ENCODE measurements at regions not wholly inside any gene's neighbourhood (a gene's known extent, or its start where the extent isn't known, plus 50 kb on each side); places are given as distances from the start of the nearest gene placed in this dataset.

DNA sequence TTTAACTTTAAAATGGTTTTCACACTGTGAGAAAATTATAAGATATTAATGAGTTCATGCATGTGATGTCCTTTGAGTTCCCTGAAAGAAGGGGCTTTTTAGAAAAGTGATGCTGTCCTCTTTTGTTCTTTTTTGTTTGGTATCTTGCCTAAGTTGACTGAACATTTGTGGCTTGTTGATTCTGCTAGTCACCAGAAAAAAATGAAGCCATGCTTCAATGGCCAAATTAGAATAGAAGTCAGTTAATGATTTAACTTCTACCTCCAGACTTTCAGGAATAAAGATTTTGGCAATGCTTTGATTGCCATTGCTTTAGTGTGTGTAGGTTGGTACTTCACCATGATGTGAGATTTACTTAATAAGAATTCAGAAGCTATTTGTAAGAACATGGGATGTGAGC, 260.6 kb upstream of the NECTIN3 start:
- CTCF ChIA-PET, result no interaction called here
- no peaks in the 10 kb centered on the region for H3K36me3 ChIP-seq (ENCODE audit: insufficient read depth, low read length, poor library complexity, severe bottlenecking)
- DNase-seq (ENCODE audit: low spot score), result no peak
- TF ChIP-seq, protein P1, sequence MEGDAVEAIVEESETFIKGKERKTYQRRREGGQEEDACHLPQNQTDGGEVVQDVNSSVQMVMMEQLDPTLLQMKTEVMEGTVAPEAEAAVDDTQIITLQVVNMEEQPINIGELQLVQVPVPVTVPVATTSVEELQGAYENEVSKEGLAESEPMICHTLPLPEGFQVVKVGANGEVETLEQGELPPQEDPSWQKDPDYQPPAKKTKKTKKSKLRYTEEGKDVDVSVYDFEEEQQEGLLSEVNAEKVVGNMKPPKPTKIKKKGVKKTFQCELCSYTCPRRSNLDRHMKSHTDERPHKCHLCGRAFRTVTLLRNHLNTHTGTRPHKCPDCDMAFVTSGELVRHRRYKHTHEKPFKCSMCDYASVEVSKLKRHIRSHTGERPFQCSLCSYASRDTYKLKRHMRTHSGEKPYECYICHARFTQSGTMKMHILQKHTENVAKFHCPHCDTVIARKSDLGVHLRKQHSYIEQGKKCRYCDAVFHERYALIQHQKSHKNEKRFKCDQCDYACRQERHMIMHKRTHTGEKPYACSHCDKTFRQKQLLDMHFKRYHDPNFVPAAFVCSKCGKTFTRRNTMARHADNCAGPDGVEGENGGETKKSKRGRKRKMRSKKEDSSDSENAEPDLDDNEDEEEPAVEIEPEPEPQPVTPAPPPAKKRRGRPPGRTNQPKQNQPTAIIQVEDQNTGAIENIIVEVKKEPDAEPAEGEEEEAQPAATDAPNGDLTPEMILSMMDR (conservative IDR thresholded peaks at IDR 0.05; ENCODE audit: low read depth, low read length), result no peak
- no peak for TF ChIP-seq EZH2 (IDR thresholded peaks at IDR 0.05; ENCODE audit: borderline replicate concordance, low read depth, low read length, poor library complexity, severe bottlenecking)
- no peaks in the 10 kb centered on the region for H3K27me3 ChIP-seq (replicated peaks; ENCODE audit: insufficient read depth, low read depth, low read length, poor library complexity)
- BruUV-seq (replicated peaks), result no TSS peak
- H3K9me3 ChIP-seq (ENCODE audit: low read depth, low read length, poor library complexity, severe bottlenecking), result no peaks in the 10 kb centered on the region
- H3K4me3 ChIP-seq (ENCODE audit: low read depth, low read length, poor library complexity, severe bottlenecking), result no peak overlapping the region
- POLR2A ChIA-PET (ENCODE audit: low non-redundant PET), result no interaction called here
- H3K27ac ChIP-seq (ENCODE audit: low read depth, low read length, poor library complexity, severe bottlenecking), result no peak overlapping the region
- intact Hi-C loops (cut with micrococcal nuclease; ENCODE audit: unreplicated experiment), result no loop called here
- no peaks in the 10 kb centered on the region for H3K4me1 ChIP-seq (ENCODE audit: insufficient read depth, low read length, poor library complexity, severe bottlenecking)

DNA sequence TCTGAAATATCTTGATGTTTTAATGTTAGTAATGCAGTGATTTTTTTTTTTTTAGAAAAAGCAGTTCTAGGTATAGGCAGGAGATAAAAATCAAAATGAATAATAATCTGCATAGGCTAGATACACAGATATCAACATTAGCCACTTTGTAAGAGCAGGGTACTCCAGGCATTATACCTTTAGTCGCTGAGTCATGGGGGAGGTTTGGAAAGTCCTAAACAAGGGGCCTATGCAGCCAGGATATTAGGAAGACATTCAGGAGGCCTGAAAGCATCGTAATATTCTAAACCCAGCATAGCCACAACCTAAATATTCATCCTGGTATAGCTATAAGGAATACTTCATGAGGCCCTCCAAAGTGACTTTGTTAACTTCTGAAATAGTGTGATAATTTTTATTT, 258.1 kb upstream of the NECTIN3 start:
- Histone ChIP-seq H3K9me3 (ENCODE audit: low read depth, low read length, poor library complexity, severe bottlenecking) (no peaks in the 10 kb centered on the region), H3K27me3 (replicated peaks; ENCODE audit: insufficient read depth, low read depth, low read length, poor library complexity) (no peaks in the 10 kb centered on the region), H3K4me1 (ENCODE audit: insufficient read depth, low read length, poor library complexity, severe bottlenecking) (no peaks in the 10 kb centered on the region), H3K36me3 (ENCODE audit: insufficient read depth, low read length, poor library complexity, severe bottlenecking) (no peaks in the 10 kb centered on the region), H3K27ac (ENCODE audit: low read depth, low read length, poor library complexity, severe bottlenecking) (no peak overlapping the region), H3K4me3 (ENCODE audit: low read depth, low read length, poor library complexity, severe bottlenecking) (no peak overlapping the region)
- ChIA-PET POLR2A (ENCODE audit: low non-redundant PET) (no interaction called here), CTCF (no interaction called here)
- no TSS peak for BruUV-seq (replicated peaks)
- no peak for TF ChIP-seq EZH2 (IDR thresholded peaks at IDR 0.05; ENCODE audit: borderline replicate concordance, low read depth, low read length, poor library complexity, severe bottlenecking)
- TF ChIP-seq, protein P1 (conservative IDR thresholded peaks at IDR 0.05; ENCODE audit: low read depth, low read length), result no peak
- intact Hi-C loops (cut with micrococcal nuclease; ENCODE audit: unreplicated experiment), result no loop called here
- no peak for DNase-seq (ENCODE audit: low spot score)

DNA sequence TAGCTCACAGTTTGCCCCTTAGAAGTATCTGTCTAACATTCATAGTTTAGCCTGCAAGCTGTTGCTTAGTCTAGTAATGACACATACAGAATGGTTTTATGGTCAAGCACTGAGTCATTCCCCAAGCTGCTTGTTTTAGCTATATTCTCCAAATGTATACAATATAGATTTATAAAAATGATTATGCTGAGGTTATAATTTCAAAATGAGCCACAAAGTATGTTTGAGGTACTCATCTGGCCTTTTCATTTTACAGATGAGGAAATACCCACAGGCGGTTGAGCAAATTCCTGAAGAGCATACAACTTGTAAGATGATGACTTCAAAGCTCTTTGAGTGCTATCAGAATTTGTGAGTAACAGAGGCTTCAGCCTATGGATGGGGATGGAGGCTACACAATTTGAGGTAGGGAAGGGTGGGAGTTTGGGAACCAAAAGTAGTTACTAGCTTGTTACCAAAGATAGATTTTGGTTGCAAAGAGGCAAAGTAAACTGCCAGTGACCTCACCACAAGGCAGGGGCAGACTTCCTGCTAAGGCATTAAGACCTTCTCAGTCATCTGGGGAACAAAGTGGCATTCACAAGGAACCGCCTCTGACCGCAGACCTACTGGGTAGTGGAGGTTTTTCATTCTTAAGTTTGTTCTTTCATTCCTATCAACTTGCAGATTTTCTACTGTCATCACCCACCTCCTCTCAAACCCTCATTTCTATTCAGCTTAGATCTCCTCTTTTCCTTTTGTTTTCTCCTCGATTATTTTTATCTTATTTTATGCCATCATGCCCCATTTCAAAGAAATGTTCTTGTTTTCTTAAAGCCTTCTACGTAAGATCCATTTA, 257.2 kb upstream of the NECTIN3 start:
- no peaks in the 10 kb centered on the region for H3K27me3 ChIP-seq (replicated peaks; ENCODE audit: insufficient read depth, low read depth, low read length, poor library complexity)
- no peaks in the 10 kb centered on the region for H3K4me1 ChIP-seq (ENCODE audit: insufficient read depth, low read length, poor library complexity, severe bottlenecking)
- H3K36me3 ChIP-seq (ENCODE audit: insufficient read depth, low read length, poor library complexity, severe bottlenecking), result no peaks in the 10 kb centered on the region
- CTCF ChIA-PET, result no interaction called here
- no peak overlapping the region for H3K27ac ChIP-seq (ENCODE audit: low read depth, low read length, poor library complexity, severe bottlenecking)
- DNase-seq (ENCODE audit: low spot score), result no peak
- no peak overlapping the region for H3K4me3 ChIP-seq (ENCODE audit: low read depth, low read length, poor library complexity, severe bottlenecking)
- BruUV-seq (replicated peaks), result no TSS peak
- intact Hi-C loops (cut with micrococcal nuclease; ENCODE audit: unreplicated experiment), result no loop called here
- H3K9me3 ChIP-seq (ENCODE audit: low read depth, low read length, poor library complexity, severe bottlenecking), result no peaks in the 10 kb centered on the region
- POLR2A ChIA-PET (ENCODE audit: low non-redundant PET), result no interaction called here
- no peak for TF ChIP-seq EZH2 (IDR thresholded peaks at IDR 0.05; ENCODE audit: borderline replicate concordance, low read depth, low read length, poor library complexity, severe bottlenecking)
- TF ChIP-seq, protein P1 (conservative IDR thresholded peaks at IDR 0.05; ENCODE audit: low read depth, low read length), result no peak

Measured in A673 (cell line).